ENCODE measurements at regions not wholly inside any gene's neighbourhood (a gene's known extent, or its start where the extent isn't known, plus 50 kb on each side); places are given as distances from the start of the nearest gene placed in this dataset.

DNA sequence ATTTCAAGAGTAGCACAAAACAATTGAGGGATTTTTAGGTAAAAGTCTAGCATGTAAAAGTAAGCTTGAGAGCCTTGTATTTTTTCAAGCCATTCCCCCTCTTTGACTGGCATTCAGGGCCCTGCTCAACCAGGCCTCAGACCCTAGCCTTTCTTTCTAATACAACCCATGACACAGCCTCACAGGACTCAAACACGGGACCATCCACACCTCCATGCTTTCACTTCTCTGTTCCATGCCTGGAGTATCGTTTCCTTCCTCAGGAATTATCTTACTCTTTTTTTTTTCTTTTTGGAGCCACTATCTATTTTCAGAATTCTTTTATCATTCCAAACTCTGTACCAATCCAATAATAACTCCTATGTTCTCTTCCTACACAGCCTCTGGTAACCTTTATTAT, 560.2 kb upstream of the CLINT1 start:
- Histone ChIP-seq H3K4me1 (ENCODE audit: insufficient read depth) (no peaks in the 10 kb centered on the region), H3K4me3 (ENCODE audit: low read depth, low read length) (no peak overlapping the region), H3K36me3 (ENCODE audit: insufficient read depth) (no peaks in the 10 kb centered on the region), H3K27ac (ENCODE audit: low read depth) (no peak overlapping the region)
- 85% methylated on average over 2 of the region's 2 CpGs for WGBS
- no peak for DNase-seq (ENCODE audit: extremely low spot score)

DNA sequence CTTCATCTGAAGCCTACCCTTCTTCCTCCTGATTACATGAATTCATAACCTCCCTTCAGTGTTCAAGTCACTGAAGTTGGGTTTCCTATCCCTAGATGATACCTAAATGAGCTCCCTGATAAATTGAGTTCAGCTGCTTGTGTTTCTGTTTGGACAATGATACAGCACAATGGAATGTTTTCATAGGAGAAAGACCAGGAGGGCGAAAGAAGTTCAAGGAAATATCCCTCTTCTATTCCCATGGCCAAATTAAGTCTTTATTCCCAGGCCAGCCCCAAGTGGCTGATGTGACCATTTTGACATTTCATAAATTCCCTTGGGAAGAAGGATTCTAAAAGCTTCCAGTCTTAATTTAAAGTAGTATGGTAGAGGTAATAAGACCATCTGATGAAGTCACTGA, 555.8 kb upstream of the CLINT1 start:
- no peaks in the 10 kb centered on the region for H3K36me3 ChIP-seq (ENCODE audit: insufficient read depth)
- H3K4me3 ChIP-seq (ENCODE audit: low read depth, low read length), result no peak overlapping the region
- WGBS, result 58% methylated on average over 1 of the region's 1 CpG
- no peak overlapping the region for H3K27ac ChIP-seq (ENCODE audit: low read depth)
- H3K4me1 ChIP-seq (ENCODE audit: insufficient read depth), result no peaks in the 10 kb centered on the region
- no peak for DNase-seq (ENCODE audit: extremely low spot score)

DNA sequence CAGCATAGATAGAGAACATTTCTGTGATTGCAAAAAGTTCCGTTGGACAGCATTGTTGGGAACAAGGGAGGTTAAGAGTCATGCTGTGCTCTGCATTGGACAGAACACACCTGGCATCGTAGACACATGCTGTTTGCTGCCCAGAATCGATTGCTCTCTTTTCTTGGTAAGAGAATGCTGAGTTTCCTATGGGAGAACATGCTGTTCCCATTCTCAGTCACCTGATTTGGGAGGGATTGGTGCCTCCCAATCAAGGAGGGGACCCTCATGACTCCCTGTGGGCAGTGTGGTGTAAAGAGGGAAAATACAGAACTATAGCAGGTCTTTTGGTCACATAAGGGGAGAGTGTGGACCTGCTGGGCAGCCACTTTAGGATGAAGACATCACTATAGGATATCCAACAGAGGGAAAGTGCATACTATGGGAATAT, 555.4 kb upstream of the CLINT1 start:
- Histone ChIP-seq H3K4me3 (ENCODE audit: low read depth, low read length) (no peak overlapping the region), H3K4me1 (ENCODE audit: insufficient read depth) (no peaks in the 10 kb centered on the region), H3K27ac (ENCODE audit: low read depth) (no peak overlapping the region), H3K36me3 (ENCODE audit: insufficient read depth) (no peaks in the 10 kb centered on the region)
- 66% methylated on average over 3 of the region's 3 CpGs for WGBS
- DNase-seq (ENCODE audit: extremely low spot score), result no peak

DNA sequence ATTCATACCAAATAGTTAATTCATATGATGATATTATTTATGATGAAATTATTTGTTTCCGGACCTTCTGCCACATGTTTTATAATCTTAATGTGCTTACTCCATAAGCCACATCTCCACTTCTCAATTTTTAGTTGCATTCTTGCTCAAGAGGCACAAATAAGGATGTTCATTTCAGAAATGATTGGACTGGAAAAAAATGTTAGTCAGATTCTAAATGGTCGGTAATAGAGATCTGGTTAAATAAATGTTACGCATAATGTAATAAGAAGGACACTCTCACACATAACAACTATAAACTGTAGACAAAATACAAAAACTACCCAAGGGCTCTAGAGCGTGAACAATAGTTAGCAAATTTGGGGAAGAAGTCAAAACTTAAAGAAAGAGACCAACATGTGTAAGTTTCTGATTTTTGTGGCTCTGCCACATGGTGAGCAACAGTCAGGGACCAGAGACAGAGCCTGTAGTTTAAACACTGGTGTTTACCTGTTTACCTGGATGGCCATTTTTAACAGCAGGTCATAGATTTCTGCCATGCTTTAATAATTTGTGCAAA, 554.3 kb upstream of the CLINT1 start:
- no peaks in the 10 kb centered on the region for H3K36me3 ChIP-seq (ENCODE audit: insufficient read depth)
- H3K4me3 ChIP-seq (ENCODE audit: low read depth, low read length), result no peak overlapping the region
- no peaks in the 10 kb centered on the region for H3K4me1 ChIP-seq (ENCODE audit: insufficient read depth)
- no peak for DNase-seq (ENCODE audit: extremely low spot score)
- WGBS, result 89% methylated on average over 4 of the region's 4 CpGs
- H3K27ac ChIP-seq (ENCODE audit: low read depth), result no peak overlapping the region

DNA sequence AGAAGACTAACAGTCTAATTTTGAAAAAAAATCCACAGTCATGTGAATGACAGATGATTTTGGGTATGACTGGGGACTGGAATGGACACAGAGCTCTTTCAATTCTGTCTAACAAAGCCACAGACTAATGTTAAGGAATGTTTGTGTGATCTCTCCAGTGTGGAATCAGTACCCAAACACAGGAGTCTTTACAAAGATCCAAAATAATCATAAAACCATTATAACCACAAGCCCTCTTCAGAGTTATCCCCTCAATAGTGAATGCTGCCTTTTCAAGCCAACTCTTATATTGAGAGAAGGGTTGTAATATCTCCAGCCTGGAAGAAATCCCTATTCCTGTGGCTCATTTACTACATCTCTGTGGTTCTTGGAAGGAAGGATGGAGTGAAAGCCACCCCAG, 552.0 kb upstream of the CLINT1 start:
- Histone ChIP-seq H3K4me3 (ENCODE audit: low read depth, low read length) (no peak overlapping the region), H3K36me3 (ENCODE audit: insufficient read depth) (no peaks in the 10 kb centered on the region), H3K27ac (ENCODE audit: low read depth) (no peak overlapping the region), H3K4me1 (ENCODE audit: insufficient read depth) (no peaks in the 10 kb centered on the region)
- DNase-seq (ENCODE audit: extremely low spot score), result no peak

GRCh38 chr5:158409507-158409906, 550.6 kb upstream of the CLINT1 start:
- Histone ChIP-seq H3K36me3 (ENCODE audit: insufficient read depth) (no peaks in the 10 kb centered on the region), H3K4me1 (ENCODE audit: insufficient read depth) (no peaks in the 10 kb centered on the region)
- no peak for DNase-seq (ENCODE audit: extremely low spot score)

GRCh38 chr5:158407824-158408195, 548.9 kb upstream of the CLINT1 start:
- H3K4me1 ChIP-seq (ENCODE audit: insufficient read depth), result no peaks in the 10 kb centered on the region
- H3K36me3 ChIP-seq (ENCODE audit: insufficient read depth), result no peaks in the 10 kb centered on the region
- no peak for DNase-seq (ENCODE audit: extremely low spot score)
- no peak overlapping the region for H3K27ac ChIP-seq (ENCODE audit: low read depth)
- H3K4me3 ChIP-seq (ENCODE audit: low read depth, low read length), result no peak overlapping the region

More at GRCh38 chr5:158409507-158409906, 550.6 kb upstream of the CLINT1 start:
- Histone ChIP-seq H3K4me3 (ENCODE audit: low read depth, low read length) (no peak overlapping the region), H3K27ac (ENCODE audit: low read depth) (no peak overlapping the region)

DNA sequence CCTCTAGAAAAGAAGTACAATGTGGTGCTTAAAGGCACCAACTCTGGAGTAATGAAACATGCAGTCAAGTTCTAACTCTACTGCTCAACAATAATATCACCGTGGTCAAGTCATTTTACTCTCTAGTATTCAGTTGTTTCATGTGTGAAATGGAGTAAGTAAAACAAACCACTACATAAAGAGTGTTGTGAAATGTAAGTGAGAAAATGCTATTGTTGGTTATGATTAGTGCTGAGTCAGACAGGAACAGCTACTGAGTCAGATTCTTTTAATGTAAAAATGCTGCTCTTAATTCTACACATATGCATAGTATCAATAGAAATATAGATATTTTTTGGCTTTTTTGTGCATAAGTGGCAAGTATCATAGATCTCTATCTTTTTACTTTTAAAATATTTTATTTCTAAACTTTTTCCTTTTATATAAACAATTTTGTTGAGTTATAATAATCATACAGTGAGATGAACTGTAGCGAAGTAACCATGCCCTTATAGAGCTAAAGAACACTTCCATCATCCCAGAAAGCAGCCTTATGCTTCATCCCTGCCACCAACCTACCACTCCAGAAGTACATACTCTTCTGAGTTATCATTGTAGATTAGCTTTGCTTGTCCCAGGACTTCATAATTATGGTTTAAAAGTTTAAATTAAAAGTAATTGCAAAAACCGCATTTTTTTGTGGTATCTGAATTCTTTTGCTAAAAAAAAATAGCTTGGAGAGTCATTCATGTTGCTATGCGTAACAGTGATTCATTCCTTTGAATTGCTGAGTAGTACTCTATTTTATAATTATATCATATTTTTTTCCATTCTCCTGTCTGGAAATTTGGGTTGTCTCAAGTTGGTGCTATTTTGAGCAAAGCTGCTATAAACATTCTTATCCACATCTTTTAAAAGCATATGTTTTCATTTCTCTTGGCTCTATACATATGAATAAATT, 548.2 kb upstream of the CLINT1 start:
- Histone ChIP-seq H3K4me1 (ENCODE audit: insufficient read depth) (no peaks in the 10 kb centered on the region), H3K27ac (ENCODE audit: low read depth) (no peak overlapping the region), H3K36me3 (ENCODE audit: insufficient read depth) (no peaks in the 10 kb centered on the region), H3K4me3 (ENCODE audit: low read depth, low read length) (no peak overlapping the region)
- no peak for DNase-seq (ENCODE audit: extremely low spot score)
- WGBS, result 60% methylated on average over 4 of the region's 4 CpGs

DNA sequence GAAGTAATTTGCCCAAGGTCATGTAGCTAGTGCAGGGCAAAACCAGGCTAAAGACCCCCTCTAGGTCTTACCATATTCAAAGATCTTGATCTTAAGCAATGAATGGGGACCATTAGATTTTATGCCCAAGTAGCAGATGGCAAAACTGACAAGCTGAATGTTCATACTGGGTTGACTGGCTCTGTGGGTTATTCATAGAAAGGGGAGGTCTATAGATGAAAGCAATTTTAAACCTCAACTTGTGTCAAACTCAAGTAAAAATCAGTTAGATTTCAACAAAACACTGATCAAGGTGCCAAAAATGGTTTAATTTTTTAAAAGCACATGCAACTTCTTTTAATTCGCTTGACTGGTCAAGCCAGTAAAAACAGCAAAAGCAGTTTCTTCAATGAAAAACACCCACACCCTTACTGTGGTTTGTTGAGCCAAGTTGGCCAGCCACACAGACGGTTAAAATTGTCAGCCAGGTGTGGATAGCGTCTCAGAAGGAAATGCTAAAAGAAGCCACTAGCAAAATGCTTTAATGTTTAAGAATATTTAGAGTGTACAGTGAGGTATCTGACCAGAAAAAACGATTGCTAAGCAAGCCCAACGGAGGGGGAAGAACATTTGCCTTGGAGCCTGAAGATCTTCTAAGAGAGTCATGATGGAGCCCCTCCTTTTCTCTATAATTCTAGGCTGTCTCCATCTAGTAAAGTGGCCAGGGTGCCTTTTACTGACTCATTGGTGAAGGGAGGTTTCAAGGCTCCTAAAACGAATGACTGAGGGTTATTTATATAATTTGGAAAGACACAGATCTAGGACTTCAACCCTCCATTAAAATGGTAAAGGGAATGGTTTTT, 539.6 kb upstream of the CLINT1 start:
- WGBS, result 64% methylated on average over 6 of the region's 6 CpGs
- H3K27ac ChIP-seq (ENCODE audit: low read depth), result no peak overlapping the region

DNA sequence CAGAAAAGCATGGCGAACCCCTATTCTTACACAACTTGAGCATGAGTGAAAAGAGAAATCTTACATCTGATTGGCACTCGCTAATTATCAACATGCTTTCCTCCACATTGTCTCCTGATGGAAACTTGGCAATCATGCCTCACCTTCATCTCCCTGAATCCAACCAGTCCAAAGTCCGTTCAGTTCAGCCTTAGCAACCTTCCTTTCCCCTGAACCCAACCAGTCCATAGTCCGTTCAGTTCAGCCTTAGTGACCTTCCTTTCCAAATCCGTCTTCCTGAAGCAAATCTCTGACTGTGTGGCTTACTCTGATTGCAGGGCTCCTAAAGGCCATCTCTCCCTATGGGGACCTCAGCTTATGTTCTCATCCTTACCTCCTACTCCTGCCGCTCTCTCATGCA, 538.3 kb upstream of the CLINT1 start:
- Histone ChIP-seq H3K4me1 (ENCODE audit: insufficient read depth) (no peaks in the 10 kb centered on the region), H3K36me3 (ENCODE audit: insufficient read depth) (no peaks in the 10 kb centered on the region), H3K4me3 (ENCODE audit: low read depth, low read length) (no peak overlapping the region), H3K27ac (ENCODE audit: low read depth) (no peak overlapping the region)
- WGBS, result 85% methylated on average over 6 of the region's 6 CpGs
- DNase-seq (ENCODE audit: extremely low spot score), result no peak

More for the DNA sequence above, 539.6 kb upstream of the CLINT1 start:
- Histone ChIP-seq H3K4me1 (ENCODE audit: insufficient read depth) (no peaks in the 10 kb centered on the region), H3K4me3 (ENCODE audit: low read depth, low read length) (no peak overlapping the region), H3K36me3 (ENCODE audit: insufficient read depth) (no peaks in the 10 kb centered on the region)
- DNase-seq (ENCODE audit: extremely low spot score), result no peak

DNA sequence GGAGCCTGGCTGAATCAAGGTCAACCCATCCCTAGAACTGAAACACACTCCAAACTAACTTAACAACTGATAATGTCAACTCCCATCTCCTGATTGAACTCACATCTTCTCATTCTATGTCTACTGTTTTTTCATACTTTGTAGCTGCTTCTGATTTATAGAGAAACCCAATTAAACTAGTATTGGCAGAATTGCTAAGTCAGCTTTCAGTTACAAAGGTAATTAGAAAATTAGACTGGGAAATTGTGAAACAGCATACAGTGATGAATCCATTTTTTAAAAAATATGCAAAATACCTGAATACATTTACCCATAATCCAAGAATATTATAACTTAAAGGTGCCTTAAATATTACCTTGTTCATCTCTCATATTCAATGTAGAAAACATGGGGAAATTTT, 535.2 kb upstream of the CLINT1 start:
- Histone ChIP-seq H3K27ac (ENCODE audit: low read depth) (no peak overlapping the region), H3K4me3 (ENCODE audit: low read depth, low read length) (no peak overlapping the region), H3K4me1 (ENCODE audit: insufficient read depth) (no peaks in the 10 kb centered on the region), H3K36me3 (ENCODE audit: insufficient read depth) (no peaks in the 10 kb centered on the region)
- no peak for DNase-seq (ENCODE audit: extremely low spot score)

- no peak for DNase-seq (ENCODE audit: extremely low spot score)
- Histone ChIP-seq H3K4me1 (ENCODE audit: insufficient read depth) (no peaks in the 10 kb centered on the region), H3K4me3 (ENCODE audit: low read depth, low read length) (no peak overlapping the region), H3K36me3 (ENCODE audit: insufficient read depth) (no peaks in the 10 kb centered on the region), H3K27ac (ENCODE audit: low read depth) (no peak overlapping the region)
- WGBS, result 72% methylated on average over 3 of the region's 3 CpGs
Observed at GRCh38 chr5:158393457-158393856, 534.5 kb upstream of the CLINT1 start.

DNA sequence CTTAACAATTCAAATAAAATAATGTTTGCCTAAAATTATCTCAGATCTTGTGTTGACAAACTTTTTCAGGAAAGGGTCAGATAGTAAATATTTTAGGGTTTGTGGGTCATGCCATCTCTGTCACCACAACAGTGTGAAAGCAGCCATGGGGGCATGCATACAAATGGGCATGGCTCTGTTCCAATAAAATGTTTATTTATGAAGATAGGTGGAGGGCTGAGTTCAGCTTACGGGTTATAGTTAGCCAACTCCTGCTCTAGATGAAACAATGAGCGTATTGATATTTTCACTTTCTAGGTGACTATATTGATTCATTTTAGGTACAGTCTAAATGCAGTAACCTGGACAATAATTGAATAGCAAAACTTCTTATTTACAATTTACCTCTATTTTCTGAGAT, 533.8 kb upstream of the CLINT1 start:
- WGBS, result 52% methylated on average over 2 of the region's 2 CpGs
- DNase-seq (ENCODE audit: extremely low spot score), result no peak
- no peak overlapping the region for H3K27ac ChIP-seq (ENCODE audit: low read depth)
- H3K4me1 ChIP-seq (ENCODE audit: insufficient read depth), result no peaks in the 10 kb centered on the region
- no peaks in the 10 kb centered on the region for H3K36me3 ChIP-seq (ENCODE audit: insufficient read depth)
- H3K4me3 ChIP-seq (ENCODE audit: low read depth, low read length), result no peak overlapping the region

DNA sequence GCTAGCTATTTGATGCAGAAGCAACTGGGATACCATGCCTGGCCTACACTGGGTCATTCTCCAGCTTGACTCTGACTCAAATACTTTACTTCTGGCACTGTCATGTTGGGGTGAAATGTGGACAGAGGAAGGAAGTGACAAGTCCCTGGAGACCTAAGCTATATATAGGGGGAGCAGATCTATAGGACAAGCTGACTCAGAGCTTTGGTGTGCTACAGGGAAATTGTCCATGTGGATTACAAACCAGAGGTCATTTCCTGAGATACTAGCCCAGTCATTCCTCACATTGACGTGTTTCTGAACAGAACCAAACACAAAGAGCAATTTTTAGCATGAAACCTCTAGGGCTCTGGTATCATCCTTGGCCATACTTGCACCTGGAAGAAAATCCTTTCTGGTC, 531.6 kb upstream of the CLINT1 start:
- Histone ChIP-seq H3K4me1 (ENCODE audit: insufficient read depth) (no peaks in the 10 kb centered on the region), H3K27ac (ENCODE audit: low read depth) (no peak overlapping the region), H3K36me3 (ENCODE audit: insufficient read depth) (no peaks in the 10 kb centered on the region), H3K4me3 (ENCODE audit: low read depth, low read length) (no peak overlapping the region)
- DNase-seq (ENCODE audit: extremely low spot score), result no peak
- 64% methylated on average over 1 of the region's 1 CpG for WGBS
